KMS-11 (cell line): ENCODE measurements at regions not wholly inside any gene's neighbourhood (a gene's known extent, or its start where the extent isn't known, plus 50 kb on each side); places are given as distances from the start of the nearest gene placed in this dataset.

ENCODE experiments used
- H2AFZ ChIP-seq: fragments of 200-600 bp; sonication (generic); 2 replicates; pipeline ENCODE4 v1.6.1; 2016; ENCODE audit warnings: antibody characterized with exemption, mixed run types, low read depth
- H3K27ac ChIP-seq: fragments of 200-600 bp; sonication (generic); 2 replicates; pipeline ENCODE4 v1.6.1; 2016; ENCODE audit warnings: mild to moderate bottlenecking, mixed run types
- H3K27me3 ChIP-seq: fragments of 200-600 bp; sonication (generic); 2 replicates; pipeline ENCODE4 v1.6.1; 2017; ENCODE audit warnings: mild to moderate bottlenecking, low read depth, mixed run types, moderate library complexity; ENCODE audit not compliant: insufficient read depth
- H3K36me3 ChIP-seq: fragments of 200-600 bp; sonication (generic); 2 replicates; pipeline ENCODE4 v1.6.1; 2017; ENCODE audit warnings: mild to moderate bottlenecking, mixed run types; ENCODE audit not compliant: insufficient read depth
- H3K4me1 ChIP-seq: fragments of 200-600 bp; sonication (generic); 2 replicates; pipeline ENCODE4 v1.6.1; 2016; ENCODE audit warnings: mild to moderate bottlenecking, low read depth, mixed run types; ENCODE audit not compliant: poor library complexity, severe bottlenecking
- H3K4me2 ChIP-seq: fragments of 200-600 bp; sonication (generic); 2 replicates; pipeline ENCODE4 v1.7.0; 2016; ENCODE audit warnings: mild to moderate bottlenecking, mixed run types
- H3K4me3 ChIP-seq: fragments of 200-600 bp; sonication (generic); IDR thresholded peaks from 2 replicates; pipeline ENCODE4 v1.6.1; 2017; ENCODE audit warnings: low read depth, low read length, mixed read lengths; ENCODE audit not compliant: insufficient read depth
- H3K79me2 ChIP-seq: fragments of 200-600 bp; sonication (generic); 2 replicates; pipeline ENCODE4 v1.6.1; 2016; ENCODE audit warnings: low read depth, mixed run types; ENCODE audit not compliant: insufficient read depth
- H3K9ac ChIP-seq: fragments of 200-600 bp; sonication (generic); 2 replicates; pipeline ENCODE4 v1.6.1; 2016; ENCODE audit warnings: mild to moderate bottlenecking, mixed run types
- H4K20me1 ChIP-seq: fragments of 200-600 bp; sonication (generic); 2 replicates; pipeline ENCODE4 v1.6.1; 2016; ENCODE audit warnings: mild to moderate bottlenecking, mixed run types; ENCODE audit not compliant: insufficient read depth
- TF ChIP-seq, protein P1 (sequence below): fragments of 200-600 bp; sonication (generic); conservative IDR thresholded peaks from 2 replicates; pipeline ENCODE4 v1.6.1; 2017; ENCODE audit warnings: low read depth, mild to moderate bottlenecking, antibody characterized with exemption, low read length, moderate library complexity, mixed read lengths

DNA sequence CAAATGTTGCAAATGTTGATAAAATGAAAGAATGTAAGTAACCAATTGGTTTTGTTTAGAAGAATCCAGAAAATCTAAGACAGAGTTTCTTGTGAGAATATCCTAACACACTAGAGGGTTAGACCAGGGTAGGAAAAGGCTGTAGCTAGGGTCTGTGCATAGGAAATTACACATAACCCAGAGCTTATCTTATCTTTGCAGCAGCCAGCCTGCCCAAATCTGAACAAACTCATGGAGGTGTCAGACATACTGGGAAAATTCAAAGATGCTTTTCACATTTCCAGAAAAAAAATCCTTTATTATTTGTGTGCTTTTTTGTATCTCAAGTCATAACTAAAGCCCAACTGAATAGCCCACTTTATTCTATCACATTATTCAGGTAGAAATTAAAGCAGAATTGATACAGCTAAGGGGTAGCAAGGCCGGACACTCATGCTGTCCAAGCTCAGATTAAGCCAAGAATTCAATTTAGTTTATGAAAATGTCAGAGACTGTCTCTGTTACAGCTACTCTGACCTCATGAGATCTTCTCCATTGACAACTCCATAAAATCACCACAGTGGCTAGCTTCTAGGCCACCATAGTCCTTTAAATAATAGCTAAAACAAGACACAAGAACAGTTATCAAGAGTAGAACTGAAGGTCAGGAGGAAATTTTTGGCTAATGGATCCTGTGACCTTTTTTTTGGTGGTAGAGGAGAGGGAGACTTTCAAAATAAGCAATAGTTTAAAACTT lies 169.6 kb upstream of the RASSF8 start:
- TF ChIP-seq, protein P1, sequence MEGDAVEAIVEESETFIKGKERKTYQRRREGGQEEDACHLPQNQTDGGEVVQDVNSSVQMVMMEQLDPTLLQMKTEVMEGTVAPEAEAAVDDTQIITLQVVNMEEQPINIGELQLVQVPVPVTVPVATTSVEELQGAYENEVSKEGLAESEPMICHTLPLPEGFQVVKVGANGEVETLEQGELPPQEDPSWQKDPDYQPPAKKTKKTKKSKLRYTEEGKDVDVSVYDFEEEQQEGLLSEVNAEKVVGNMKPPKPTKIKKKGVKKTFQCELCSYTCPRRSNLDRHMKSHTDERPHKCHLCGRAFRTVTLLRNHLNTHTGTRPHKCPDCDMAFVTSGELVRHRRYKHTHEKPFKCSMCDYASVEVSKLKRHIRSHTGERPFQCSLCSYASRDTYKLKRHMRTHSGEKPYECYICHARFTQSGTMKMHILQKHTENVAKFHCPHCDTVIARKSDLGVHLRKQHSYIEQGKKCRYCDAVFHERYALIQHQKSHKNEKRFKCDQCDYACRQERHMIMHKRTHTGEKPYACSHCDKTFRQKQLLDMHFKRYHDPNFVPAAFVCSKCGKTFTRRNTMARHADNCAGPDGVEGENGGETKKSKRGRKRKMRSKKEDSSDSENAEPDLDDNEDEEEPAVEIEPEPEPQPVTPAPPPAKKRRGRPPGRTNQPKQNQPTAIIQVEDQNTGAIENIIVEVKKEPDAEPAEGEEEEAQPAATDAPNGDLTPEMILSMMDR = no peak
- no peak overlapping the region for H2AFZ ChIP-seq
- no peak overlapping the region for H3K27ac ChIP-seq

DNA sequence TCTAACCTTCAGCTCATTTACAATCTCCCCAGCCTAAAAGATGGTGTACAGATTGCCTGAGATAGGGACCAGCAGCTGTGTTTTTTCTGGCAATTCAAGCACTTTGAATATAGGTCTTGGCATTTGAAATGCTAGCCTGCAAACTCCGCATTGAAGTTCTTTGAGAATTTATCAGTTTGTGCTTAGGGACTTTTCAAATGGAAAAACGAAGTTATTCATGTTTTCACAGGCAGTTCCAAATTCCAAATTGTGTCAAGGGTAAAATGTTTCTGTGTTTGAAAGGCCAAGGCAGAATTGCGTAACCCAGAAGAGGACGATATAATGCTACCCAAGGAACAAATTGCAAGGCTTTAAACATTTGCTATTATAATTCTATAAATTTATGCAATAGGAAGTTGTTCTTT lies 168.9 kb upstream of the RASSF8 start:
- no peak overlapping the region for H3K4me3 ChIP-seq
- TF ChIP-seq, protein P1 = no peak
- H3K27me3 ChIP-seq = no peaks in the 10 kb centered on the region
- no peaks in the 10 kb centered on the region for H3K4me1 ChIP-seq
- no peaks in the 10 kb centered on the region for H3K79me2 ChIP-seq
- H4K20me1 ChIP-seq = no peaks in the 10 kb centered on the region
- no peak overlapping the region for H3K4me2 ChIP-seq
- H3K9ac ChIP-seq = no peak overlapping the region
- H3K27ac ChIP-seq = no peak overlapping the region
- H3K36me3 ChIP-seq = no peaks in the 10 kb centered on the region
- H2AFZ ChIP-seq = no peak overlapping the region

More for the DNA sequence above, 169.6 kb upstream of the RASSF8 start:
- Histone ChIP-seq H3K4me3 (no peak overlapping the region), H3K36me3 (no peaks in the 10 kb centered on the region), H3K4me2 (no peak overlapping the region), H3K79me2 (no peaks in the 10 kb centered on the region), H3K9ac (no peak overlapping the region), H4K20me1 (no peaks in the 10 kb centered on the region), H3K4me1 (no peaks in the 10 kb centered on the region), H3K27me3 (no peaks in the 10 kb centered on the region)

DNA sequence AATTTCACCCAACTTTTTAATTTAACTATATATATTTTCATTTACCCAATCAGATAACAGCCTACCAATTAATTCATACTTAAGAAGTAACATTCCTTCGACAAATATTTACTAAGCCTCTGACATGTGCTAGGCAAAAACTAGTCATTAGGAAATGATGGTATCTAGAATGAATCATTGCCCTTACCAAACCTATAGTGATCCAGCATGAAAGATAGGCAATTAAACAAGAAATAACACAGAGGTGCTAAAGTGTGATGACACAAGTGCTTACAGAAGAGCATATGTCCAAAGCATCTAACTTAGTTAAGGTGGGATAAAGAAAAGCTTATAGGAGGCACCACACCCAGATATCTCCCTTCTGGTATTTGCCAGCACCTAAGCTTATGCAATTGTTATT lies 166.5 kb upstream of the RASSF8 start:
- Histone ChIP-seq H3K36me3 (no peaks in the 10 kb centered on the region), H4K20me1 (no peaks in the 10 kb centered on the region), H3K4me2 (no peak overlapping the region), H3K4me3 (no peak overlapping the region), H3K79me2 (no peaks in the 10 kb centered on the region), H2AFZ (no peak overlapping the region), H3K27ac (no peak overlapping the region), H3K27me3 (no peaks in the 10 kb centered on the region), H3K9ac (no peak overlapping the region), H3K4me1 (no peaks in the 10 kb centered on the region)
- TF ChIP-seq, protein P1 = no peak

DNA sequence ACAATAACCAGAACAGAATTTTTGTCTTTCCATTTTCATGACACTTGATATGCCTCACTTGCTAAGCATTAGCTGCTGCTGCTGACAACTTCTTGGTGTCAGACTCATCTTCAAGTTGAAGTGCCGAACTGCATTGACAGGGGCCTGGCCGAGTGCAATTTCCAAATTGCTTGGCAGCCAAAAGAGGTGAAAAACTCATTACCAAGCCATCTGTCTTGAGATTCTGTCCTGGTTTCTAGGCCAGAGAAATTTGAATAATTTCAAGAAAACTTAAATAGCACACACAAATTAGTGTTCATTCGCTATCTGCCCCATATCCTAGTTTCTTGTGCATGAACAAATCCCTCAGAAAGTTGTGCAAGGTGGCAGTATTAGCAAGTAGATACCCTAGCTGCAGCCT lies 165.3 kb upstream of the RASSF8 start:
- Histone ChIP-seq H4K20me1 (no peaks in the 10 kb centered on the region), H3K27me3 (no peaks in the 10 kb centered on the region), H3K27ac (no peak overlapping the region), H3K9ac (no peak overlapping the region), H2AFZ (no peak overlapping the region), H3K79me2 (no peaks in the 10 kb centered on the region), H3K4me2 (no peak overlapping the region), H3K36me3 (no peaks in the 10 kb centered on the region), H3K4me3 (no peak overlapping the region), H3K4me1 (no peaks in the 10 kb centered on the region)
- TF ChIP-seq, protein P1 = no peak
